Endothelial cell of umbilical vein (primary cell): ENCODE measurements at regions not wholly inside any gene's neighbourhood (a gene's known extent, or its start where the extent isn't known, plus 50 kb on each side); places are given as distances from the start of the nearest gene placed in this dataset.

ENCODE experiments used
- BruUV-seq: library from RNA; stranded (reverse); fragments of 400-500 nt; replicated peaks from 2 replicates; lab custom pipeline; 2021; lab: Mats Ljungman, UMichigan
- CTCF ChIA-PET: fragments of 300-600, 350-600 bp; sonication (Branson Sonifier 250); formaldehyde crosslinking; loops from one replicate; lab custom pipeline; 2021; ENCODE audit warnings: antibody characterized with exemption, inconsistent platforms; lab: Charles Lee
- POLR2A ChIA-PET: fragments of 300-600, 350-600 bp; sonication (Branson Sonifier 250); formaldehyde crosslinking; loops from one replicate; lab custom pipeline; 2021; ENCODE audit warnings: antibody characterized with exemption, inconsistent platforms; lab: Charles Lee
- DNase-seq: peaks from one replicate; pipeline ENCODE4 v3.0.0-alpha.2; 2011; ENCODE audit warnings: low read depth, low spot score
- FAIRE-seq: peaks from 2 replicates; lab custom pipeline; 2011; peaks lifted over from hg19 to GRCh38; lab: Jason Lieb, UNC
- H2AFZ ChIP-seq: 2 replicates; pipeline ENCODE4 v1.6.0; 2012; ENCODE audit warnings: low read depth, low read length, control low read depth, inconsistent platforms
- H3K27ac ChIP-seq: 2 replicates; pipeline ENCODE4 v1.5.1; 2011; ENCODE audit warnings: low read depth, mild to moderate bottlenecking, control low read depth, low read length, moderate library complexity; ENCODE audit not compliant: insufficient read depth
- H3K27me3 ChIP-seq, 2 experiments: 2 replicates each; pipeline versions ENCODE4 v1.6.0 to v1.6.1; 2011; ENCODE audit warnings: low read length in 2 of 2, mixed read lengths in 1 of 2; ENCODE audit not compliant: control insufficient read depth in 2 of 2, insufficient read depth in 2 of 2
- H3K36me3 ChIP-seq, 2 experiments: 2 replicates in 1 of 2; 3 replicates in 1 of 2; pipeline ENCODE4 v1.5.1; 2011; ENCODE audit warnings: low read length in 2 of 2, mild to moderate bottlenecking in 1 of 2, moderate library complexity in 1 of 2; ENCODE audit not compliant: control insufficient read depth in 2 of 2, insufficient read depth in 2 of 2; ENCODE audit errors: extremely low read depth in 1 of 2
- H3K4me1 ChIP-seq: 3 replicates; pipeline ENCODE4 v1.5.1; 2011; ENCODE audit warnings: mild to moderate bottlenecking, low read length; ENCODE audit not compliant: control insufficient read depth, insufficient read depth; ENCODE audit errors: extremely low read depth
- H3K4me2 ChIP-seq: 2 replicates; pipeline ENCODE4 v1.6.1; 2011; ENCODE audit warnings: low read length, control low read depth, mixed read lengths; ENCODE audit not compliant: insufficient read depth
- H3K4me3 ChIP-seq, 3 experiments: fragments of 200-600 bp in 1 of 3; sonication (generic), shearing (Covaris generic) in 1 of 3; replicated peaks in 1 of 3; 2 replicates each; pipeline ENCODE4 v1.5.1; 2011 to 2016; ENCODE audit warnings: control low read depth in 3 of 3, low read length in 3 of 3, mild to moderate bottlenecking in 2 of 3, inconsistent platforms in 1 of 3, low read depth in 1 of 3, moderate library complexity in 1 of 3; ENCODE audit not compliant: insufficient read depth in 1 of 3
- H3K79me2 ChIP-seq: 2 replicates; pipeline ENCODE4 v1.6.0; 2012; ENCODE audit warnings: low read length, inconsistent platforms; ENCODE audit not compliant: control insufficient read depth, insufficient read depth
- H3K9ac ChIP-seq: replicated peaks from 2 replicates; pipeline ENCODE3; 2011; ENCODE audit warnings: low read length, control low read depth; ENCODE audit not compliant: insufficient read depth; ENCODE audit errors: extremely low read depth
- H3K9me1 ChIP-seq: replicated peaks from 3 replicates; pipeline ENCODE4 v1.6.0; 2011; ENCODE audit warnings: mild to moderate bottlenecking, low read length; ENCODE audit not compliant: control insufficient read depth, insufficient read depth; ENCODE audit errors: extremely low read depth
- H3K9me3 ChIP-seq: replicated peaks from 2 replicates; pipeline ENCODE4 v1.5.1; 2012; ENCODE audit warnings: low read length, inconsistent platforms; ENCODE audit not compliant: control insufficient read depth, insufficient read depth
- H4K20me1 ChIP-seq: replicated peaks from 2 replicates; pipeline ENCODE3; 2011; ENCODE audit warnings: mild to moderate bottlenecking, low read length; ENCODE audit not compliant: control insufficient read depth, insufficient read depth; ENCODE audit errors: extremely low read depth
- EZH2 ChIP-seq: IDR thresholded peaks from 2 replicates; pipeline ENCODE4 v1.6.1; 2012; ENCODE audit warnings: borderline replicate concordance, low read depth, mild to moderate bottlenecking, moderate library complexity, low read length, inconsistent platforms; ENCODE audit not compliant: severe bottlenecking
- FOS ChIP-seq: IDR thresholded peaks from 2 replicates; pipeline ENCODE4 v1.6.1; 2011; ENCODE audit warnings: mild to moderate bottlenecking, low read length, moderate library complexity, borderline replicate concordance; ENCODE audit not compliant: insufficient read depth
- GATA2 ChIP-seq: IDR thresholded peaks from 2 replicates; pipeline ENCODE4 v1.7.0; 2011; ENCODE audit warnings: low read depth, mild to moderate bottlenecking, moderate library complexity, mixed read lengths, low read length; ENCODE audit not compliant: insufficient read length, insufficient read depth
- MYC ChIP-seq: IDR thresholded peaks from one replicate; pipeline ENCODE4 v1.6.1; 2011; ENCODE audit warnings: mild to moderate bottlenecking, low read depth, low read length
- POLR2AphosphoS5 ChIP-seq: IDR thresholded peaks from 2 replicates; pipeline ENCODE4 v1.6.1; 2012; ENCODE audit warnings: low read depth, mild to moderate bottlenecking, control low read depth, low read length, moderate library complexity; ENCODE audit not compliant: insufficient read depth
- dilution Hi-C: fragments of 300-500 bp; cut with MboI; formaldehyde crosslinking; loops from one replicate; pipeline ENCODE4 v1.15.0; 2019; ENCODE audit warnings: low sequenced_read_pairs; ENCODE audit not compliant: extremely low pct_ligation_motif_present
- intact Hi-C: fragments of 100-400 bp; cut with micrococcal nuclease; formaldehyde crosslinking; loops from one replicate; pipeline ENCODE4 v1.10.0; 2022
- TF ChIP-seq, protein P1 (sequence below), 2 donors: IDR thresholded peaks; 1 replicate in 1 of 2; 2 replicates in 1 of 2; pipeline ENCODE4 v1.5.1; 2011; ENCODE audit warnings: low read length in 2 of 2, mild to moderate bottlenecking in 2 of 2, moderate library complexity in 2 of 2, control low read depth in 1 of 2, inconsistent platforms in 1 of 2, low read depth in 1 of 2; ENCODE audit not compliant: insufficient read depth in 1 of 2; ENCODE audit errors: extremely low read depth in 1 of 2
- TF ChIP-seq, protein P2 (sequence below): IDR thresholded peaks from 2 replicates; pipeline ENCODE4 v1.6.1; 2011; ENCODE audit not compliant: insufficient read depth, insufficient read length

DNA sequence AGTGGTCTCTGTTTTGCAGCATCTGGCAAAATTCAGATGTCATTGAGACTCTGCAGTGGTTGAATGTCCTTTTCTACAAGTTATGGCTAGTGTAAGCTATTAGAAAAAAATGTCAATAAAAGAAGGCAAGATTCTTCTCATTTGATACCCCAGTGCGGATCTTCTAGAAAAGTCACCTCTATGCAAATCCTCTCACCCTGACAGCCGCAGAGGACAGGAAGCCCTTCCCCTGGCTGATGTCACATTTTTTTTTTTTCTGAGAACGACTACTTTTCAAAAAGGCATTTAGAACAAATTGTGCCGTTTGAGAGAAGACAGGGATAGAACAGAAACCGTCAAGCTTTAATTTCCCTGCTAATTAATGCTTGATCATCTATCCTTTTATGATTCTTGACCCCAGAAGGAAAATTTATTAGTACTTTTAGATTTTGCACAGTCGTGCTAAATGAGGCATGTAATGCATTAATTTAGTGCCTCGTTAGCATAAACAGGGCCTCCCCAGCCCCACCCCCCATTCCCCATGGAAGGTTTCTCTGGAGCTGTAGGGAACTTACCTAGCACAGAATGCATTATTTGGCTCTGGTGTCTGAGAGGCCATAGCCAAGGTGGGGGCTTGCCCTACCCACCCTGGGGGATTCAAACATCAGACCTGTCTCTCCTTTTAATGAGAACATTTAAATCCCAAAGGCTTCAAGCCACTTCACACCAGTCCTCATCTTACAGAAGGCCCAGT is 183.8 kb downstream of the OPA1 start:
- intact Hi-C loops (no loop called here), dilution Hi-C loops (no loop called here)
- Histone ChIP-seq H3K27me3 (peaks cover 30 to 32% of the 10 kb centered on the region in 2 experiments), H3K9me3 (no peaks in the 10 kb centered on the region), H2AFZ (no peak overlapping the region), H3K4me1 (peaks cover 8% of the 10 kb centered on the region), H3K9me1 (no peaks in the 10 kb centered on the region), H3K27ac (no peak overlapping the region), H3K9ac (no peak overlapping the region), H4K20me1 (peaks cover 2% of the 10 kb centered on the region), H3K79me2 (no peaks in the 10 kb centered on the region), H3K36me3 (no peaks in the 10 kb centered on the region), H3K4me2 (no peak overlapping the region), H3K4me3 (no peak overlapping the region)
- POLR2A ChIA-PET = no interaction called here
- BruUV-seq = no TSS peak
- FAIRE-seq (no peak), DNase-seq (no peak)
- TF ChIP-seq FOS = no peak
- TF ChIP-seq, protein P1, sequence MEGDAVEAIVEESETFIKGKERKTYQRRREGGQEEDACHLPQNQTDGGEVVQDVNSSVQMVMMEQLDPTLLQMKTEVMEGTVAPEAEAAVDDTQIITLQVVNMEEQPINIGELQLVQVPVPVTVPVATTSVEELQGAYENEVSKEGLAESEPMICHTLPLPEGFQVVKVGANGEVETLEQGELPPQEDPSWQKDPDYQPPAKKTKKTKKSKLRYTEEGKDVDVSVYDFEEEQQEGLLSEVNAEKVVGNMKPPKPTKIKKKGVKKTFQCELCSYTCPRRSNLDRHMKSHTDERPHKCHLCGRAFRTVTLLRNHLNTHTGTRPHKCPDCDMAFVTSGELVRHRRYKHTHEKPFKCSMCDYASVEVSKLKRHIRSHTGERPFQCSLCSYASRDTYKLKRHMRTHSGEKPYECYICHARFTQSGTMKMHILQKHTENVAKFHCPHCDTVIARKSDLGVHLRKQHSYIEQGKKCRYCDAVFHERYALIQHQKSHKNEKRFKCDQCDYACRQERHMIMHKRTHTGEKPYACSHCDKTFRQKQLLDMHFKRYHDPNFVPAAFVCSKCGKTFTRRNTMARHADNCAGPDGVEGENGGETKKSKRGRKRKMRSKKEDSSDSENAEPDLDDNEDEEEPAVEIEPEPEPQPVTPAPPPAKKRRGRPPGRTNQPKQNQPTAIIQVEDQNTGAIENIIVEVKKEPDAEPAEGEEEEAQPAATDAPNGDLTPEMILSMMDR (IDR thresholded peaks at IDR 0.05; ENCODE audit: extremely low read depth in 1 of 2, insufficient read depth in 1 of 2, low read depth in 1 of 2, low read length in 2 of 2) = no peak
- TF ChIP-seq, protein P2, sequence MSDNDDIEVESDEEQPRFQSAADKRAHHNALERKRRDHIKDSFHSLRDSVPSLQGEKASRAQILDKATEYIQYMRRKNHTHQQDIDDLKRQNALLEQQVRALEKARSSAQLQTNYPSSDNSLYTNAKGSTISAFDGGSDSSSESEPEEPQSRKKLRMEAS = no peak
- TF ChIP-seq EZH2 = no peak
- TF ChIP-seq POLR2AphosphoS5 = no peak
- no peak for TF ChIP-seq GATA2
- no peak for TF ChIP-seq MYC
- CTCF ChIA-PET = interaction anchor here (1.9 to 11.2 kb wide), 2 partner anchors 111 to 538 kb away, joined by 6 to 355 read pairs; no protein-coding TSS in a partner anchor
